GM19468 (cell line): ENCODE measurements at regions not wholly inside any gene's neighbourhood (a gene's known extent, or its start where the extent isn't known, plus 50 kb on each side); places are given as distances from the start of the nearest gene placed in this dataset.
A peak's percentile ranks its signal among the peaks of the same experiment; 100 is the strongest.
"Not testable (repeated sequence)": the region's sequence is repeated elsewhere in the genome, so short reads cannot be mapped to it uniquely, and the experiment has no call there.

ENCODE experiments used
- ATAC-seq: cut with Tn5 transposase; IDR thresholded peaks from one replicate; pipeline ENCODE4 v1.9.1; 2021; ENCODE audit warnings: mild to moderate bottlenecking, moderate library complexity, moderate number of reproducible peaks; ENCODE audit not compliant: unreplicated experiment; ENCODE audit errors: extremely low read depth

- no peak for ATAC-seq
These were observed 234.1 kb downstream of the LRRC70 start for GRCh38 chr5:62812621-62813255.

GRCh38 chr5:62804819-62805218 is 226.2 kb downstream of the LRRC70 start:
- ATAC-seq = not testable (repeated sequence)

GRCh38 chr5:62795926-62796325 is 217.3 kb downstream of the LRRC70 start:
- no peak for ATAC-seq

- ATAC-seq = no peak
These were observed 215.8 kb downstream of the LRRC70 start for GRCh38 chr5:62794456-62794855.

- no peak for ATAC-seq
These were observed 212.4 kb downstream of the LRRC70 start for GRCh38 chr5:62791059-62791458.

- no peak for ATAC-seq
These were observed 211.7 kb downstream of the LRRC70 start for GRCh38 chr5:62790348-62790747.

GRCh38 chr5:62786099-62786498 is 207.5 kb downstream of the LRRC70 start:
- no peak for ATAC-seq

GRCh38 chr5:62785588-62785987 is 207.0 kb downstream of the LRRC70 start:
- ATAC-seq = no peak

- peak; percentile 67 for ATAC-seq
These were observed 204.9 kb downstream of the LRRC70 start for GRCh38 chr5:62783374-62784057.

- ATAC-seq = no peak
These were observed 202.3 kb downstream of the LRRC70 start for GRCh38 chr5:62780888-62781287.

- ATAC-seq = no peak
These were observed 201.6 kb downstream of the LRRC70 start for GRCh38 chr5:62780230-62780629.

- ATAC-seq = no peak
These were observed 200.4 kb downstream of the LRRC70 start for GRCh38 chr5:62779010-62779422.

- ATAC-seq = no peak
These were observed 199.8 kb downstream of the LRRC70 start for GRCh38 chr5:62778316-62779009.

GRCh38 chr5:62777081-62777480 is 198.5 kb downstream of the LRRC70 start:
- ATAC-seq = not testable (repeated sequence)

GRCh38 chr5:62776592-62776991 is 198.0 kb downstream of the LRRC70 start:
- not testable (repeated sequence) for ATAC-seq

- no peak for ATAC-seq
These were observed 194.8 kb downstream of the LRRC70 start for GRCh38 chr5:62773460-62773859.

GRCh38 chr5:62771341-62771740 is 192.7 kb downstream of the LRRC70 start:
- no peak for ATAC-seq

- ATAC-seq = no peak
These were observed 189.0 kb downstream of the LRRC70 start for GRCh38 chr5:62767650-62768049.

- no peak for ATAC-seq
These were observed 188.5 kb downstream of the LRRC70 start for GRCh38 chr5:62767077-62767476.

- no peak for ATAC-seq
These were observed 183.9 kb downstream of the LRRC70 start for GRCh38 chr5:62762503-62762902.

- ATAC-seq = not testable (repeated sequence)
These were observed 179.1 kb downstream of the LRRC70 start for GRCh38 chr5:62757686-62758085.
